Osteocyte (in vitro differentiated cells): ENCODE measurements at regions not wholly inside any gene's neighbourhood (a gene's known extent, or its start where the extent isn't known, plus 50 kb on each side); places are given as distances from the start of the nearest gene placed in this dataset.

Experiments
- DNase-seq: peaks from one replicate; pipeline ENCODE4 v3.0.0; 2021; ENCODE audit warnings: mixed read lengths; ENCODE audit not compliant: unreplicated experiment; ENCODE audit errors: extremely low spot score
- H3K27ac Mint-ChIP-seq: one replicate; pipeline ENCODE4 v1.8.0; 2021; ENCODE audit warnings: mild to moderate bottlenecking, mixed read lengths; ENCODE audit not compliant: unreplicated experiment
- H3K27me3 Mint-ChIP-seq: one replicate; pipeline ENCODE4 v1.8.0; 2021; ENCODE audit warnings: mixed read lengths; ENCODE audit not compliant: unreplicated experiment
- H3K36me3 Mint-ChIP-seq: one replicate; pipeline ENCODE4 v1.8.0; 2021; ENCODE audit warnings: mixed read lengths; ENCODE audit not compliant: unreplicated experiment
- H3K4me1 Mint-ChIP-seq: one replicate; pipeline ENCODE4 v1.8.0; 2021; ENCODE audit warnings: mixed read lengths; ENCODE audit not compliant: unreplicated experiment
- H3K4me3 Mint-ChIP-seq: one replicate; pipeline ENCODE4 v1.8.0; 2021; ENCODE audit warnings: mild to moderate bottlenecking, moderate library complexity, mixed read lengths; ENCODE audit not compliant: unreplicated experiment
- H3K9me3 Mint-ChIP-seq: one replicate; pipeline ENCODE4 v1.8.0; 2021; ENCODE audit warnings: mixed read lengths; ENCODE audit not compliant: unreplicated experiment
- TF ChIP-seq, protein P1 (sequence below): fragments of 200-600 bp; sonication (generic); IDR thresholded peaks from 2 replicates; pipeline ENCODE4 v1.5.0; 2021; ENCODE audit warnings: antibody characterized with exemption, mild to moderate bottlenecking, moderate library complexity

- H3K4me1 Mint-ChIP-seq = peaks cover 23% of the 10 kb centered on the region
Measured at GRCh38 chr4:127538016-127538415, 94.7 kb upstream of the INTU start.

GRCh38 chr4:127540497-127541025, 92.2 kb upstream of the INTU start:
- Mint-ChIP-seq H3K27ac (no peak overlapping the region), H3K4me1 (peaks cover 21% of the 10 kb centered on the region), H3K9me3 (no peaks in the 10 kb centered on the region), H3K36me3 (no peaks in the 10 kb centered on the region), H3K27me3 (peaks cover 15% of the 10 kb centered on the region), H3K4me3 (no peak overlapping the region)
- TF ChIP-seq, protein P1, sequence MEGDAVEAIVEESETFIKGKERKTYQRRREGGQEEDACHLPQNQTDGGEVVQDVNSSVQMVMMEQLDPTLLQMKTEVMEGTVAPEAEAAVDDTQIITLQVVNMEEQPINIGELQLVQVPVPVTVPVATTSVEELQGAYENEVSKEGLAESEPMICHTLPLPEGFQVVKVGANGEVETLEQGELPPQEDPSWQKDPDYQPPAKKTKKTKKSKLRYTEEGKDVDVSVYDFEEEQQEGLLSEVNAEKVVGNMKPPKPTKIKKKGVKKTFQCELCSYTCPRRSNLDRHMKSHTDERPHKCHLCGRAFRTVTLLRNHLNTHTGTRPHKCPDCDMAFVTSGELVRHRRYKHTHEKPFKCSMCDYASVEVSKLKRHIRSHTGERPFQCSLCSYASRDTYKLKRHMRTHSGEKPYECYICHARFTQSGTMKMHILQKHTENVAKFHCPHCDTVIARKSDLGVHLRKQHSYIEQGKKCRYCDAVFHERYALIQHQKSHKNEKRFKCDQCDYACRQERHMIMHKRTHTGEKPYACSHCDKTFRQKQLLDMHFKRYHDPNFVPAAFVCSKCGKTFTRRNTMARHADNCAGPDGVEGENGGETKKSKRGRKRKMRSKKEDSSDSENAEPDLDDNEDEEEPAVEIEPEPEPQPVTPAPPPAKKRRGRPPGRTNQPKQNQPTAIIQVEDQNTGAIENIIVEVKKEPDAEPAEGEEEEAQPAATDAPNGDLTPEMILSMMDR = no peak
- no peak for DNase-seq

More at GRCh38 chr4:127538016-127538415, 94.7 kb upstream of the INTU start:
- TF ChIP-seq, protein P1 = no peak
- no peak for DNase-seq
- no peaks in the 10 kb centered on the region for H3K36me3 Mint-ChIP-seq
- no peaks in the 10 kb centered on the region for H3K9me3 Mint-ChIP-seq
- H3K4me3 Mint-ChIP-seq = peak overlapping the region; percentile 7
- peaks cover 24% of the 10 kb centered on the region for H3K27me3 Mint-ChIP-seq
- no peak overlapping the region for H3K27ac Mint-ChIP-seq

DNA sequence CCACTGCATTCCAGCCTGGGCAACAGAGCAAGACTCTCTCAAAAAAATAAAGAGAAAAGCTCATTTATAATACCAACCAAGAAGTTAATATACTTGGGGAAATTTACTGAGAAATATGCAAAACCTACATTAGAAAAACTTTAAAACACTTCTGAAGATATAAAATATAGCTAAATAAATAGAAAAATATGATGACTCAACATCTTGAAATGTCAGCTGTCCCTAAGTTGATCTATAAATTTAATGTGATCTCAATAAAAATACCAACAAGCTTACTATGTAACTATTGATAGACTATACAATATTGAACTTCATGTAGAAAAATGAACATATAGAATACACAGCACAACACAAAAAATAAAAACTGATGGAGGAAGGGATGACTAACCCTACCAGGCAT, 87.5 kb upstream of the INTU start:
- H3K4me3 Mint-ChIP-seq = no peak overlapping the region
- H3K4me1 Mint-ChIP-seq = peaks cover 38% of the 10 kb centered on the region
- no peaks in the 10 kb centered on the region for H3K9me3 Mint-ChIP-seq
- H3K27ac Mint-ChIP-seq = no peak overlapping the region
- H3K27me3 Mint-ChIP-seq = peaks cover 10% of the 10 kb centered on the region
- TF ChIP-seq, protein P1 = no peak
- DNase-seq = no peak
- H3K36me3 Mint-ChIP-seq = no peaks in the 10 kb centered on the region

DNA sequence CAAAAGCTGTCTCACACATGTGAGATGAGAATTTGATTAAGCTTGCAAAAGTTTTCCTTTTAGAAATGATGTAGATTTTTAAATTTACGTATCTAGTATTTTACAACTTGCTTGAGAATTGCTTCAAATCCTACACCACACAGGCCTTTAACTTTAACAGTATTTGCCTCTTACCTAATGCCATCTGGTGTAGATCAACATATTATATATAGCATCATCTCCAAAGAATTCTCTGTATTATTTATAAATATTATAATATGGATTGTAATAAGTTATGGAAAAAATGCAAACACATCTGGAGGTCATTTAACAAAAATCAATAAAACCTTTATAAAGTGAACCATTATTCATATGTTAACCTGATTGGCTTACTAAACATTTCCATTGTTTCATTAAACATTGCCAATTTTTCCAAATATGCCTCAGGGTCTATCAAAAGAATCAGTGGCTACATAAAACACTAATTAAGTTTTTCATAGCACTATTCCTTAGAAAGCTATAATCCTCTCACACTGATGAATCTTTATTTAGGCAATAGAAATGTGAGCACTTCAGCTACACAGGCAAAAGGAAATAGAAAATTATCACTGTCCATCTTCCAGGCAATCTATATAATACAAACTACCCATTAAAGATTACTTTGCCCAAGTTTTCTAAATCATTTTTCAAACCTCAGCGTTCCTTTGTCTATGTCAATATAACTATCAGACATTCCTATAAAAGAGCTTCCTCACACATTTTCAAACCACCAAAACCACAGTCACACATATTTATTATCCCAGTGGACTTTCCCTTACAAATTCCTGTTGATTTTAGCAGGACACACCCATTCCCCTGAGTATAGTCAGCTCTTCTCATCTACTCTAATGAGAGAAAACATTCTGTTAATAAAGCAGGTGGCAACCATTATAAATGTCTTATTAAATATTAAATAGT, 83.5 kb upstream of the INTU start:
- H3K4me3 Mint-ChIP-seq = no peak overlapping the region
- peaks cover 40% of the 10 kb centered on the region for H3K4me1 Mint-ChIP-seq
- H3K9me3 Mint-ChIP-seq = no peaks in the 10 kb centered on the region

DNA sequence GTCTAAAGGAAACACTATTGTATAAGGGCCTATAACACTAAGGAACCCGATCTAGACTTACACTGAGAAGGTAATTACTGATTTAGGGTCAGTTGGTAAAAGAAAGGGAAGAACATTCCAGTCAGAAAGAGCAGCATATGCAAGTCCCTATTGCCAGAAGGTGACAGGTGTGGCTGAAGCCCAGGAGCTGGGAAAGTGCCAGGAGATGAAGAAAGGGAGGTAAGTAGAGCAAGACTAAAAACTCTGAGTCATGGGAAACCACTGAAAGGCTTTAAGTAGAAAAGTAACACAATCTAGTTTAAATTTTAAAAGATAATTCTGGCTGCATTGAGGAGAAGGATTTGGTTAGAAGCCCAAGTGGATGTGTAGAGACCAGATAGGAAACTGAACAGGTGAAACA, 77.7 kb upstream of the INTU start:
- TF ChIP-seq, protein P1 = no peak
- Mint-ChIP-seq H3K36me3 (no peaks in the 10 kb centered on the region), H3K4me1 (peaks cover 5% of the 10 kb centered on the region), H3K27me3 (peaks cover 12% of the 10 kb centered on the region), H3K4me3 (no peak overlapping the region), H3K27ac (no peak overlapping the region), H3K9me3 (no peaks in the 10 kb centered on the region)
- DNase-seq = no peak

More for the DNA sequence above, 83.5 kb upstream of the INTU start:
- TF ChIP-seq, protein P1 = no peak
- H3K27ac Mint-ChIP-seq = peak overlapping the region; percentile 58
- peaks cover 10% of the 10 kb centered on the region for H3K27me3 Mint-ChIP-seq
- no peak for DNase-seq
- no peaks in the 10 kb centered on the region for H3K36me3 Mint-ChIP-seq
